H1 (cell line): ENCODE measurements at regions not wholly inside any gene's neighbourhood (a gene's known extent, or its start where the extent isn't known, plus 50 kb on each side); places are given as distances from the start of the nearest gene placed in this dataset.

Experiments
- CTCF ChIA-PET: fragments of 300-600 bp; sonication (Branson Sonifier 250); formaldehyde crosslinking; loops from one replicate; lab custom pipeline; 2021; ENCODE audit not compliant: partially characterized antibody; lab: Charles Lee
- POLR2A ChIA-PET: fragments of 300-600 bp; sonication (Branson Sonifier 250); formaldehyde crosslinking; loops from one replicate; lab custom pipeline; 2021; ENCODE audit warnings: inconsistent platforms; ENCODE audit not compliant: partially characterized antibody; lab: Charles Lee
- DNase-seq, 2 experiments: peaks; one replicate each; pipeline versions ENCODE4 v3.0.0 to v3.0.0-alpha.2; 2010 to 2022; ENCODE audit warnings: low spot score in 2 of 2, low read depth in 1 of 2, mixed read lengths in 1 of 2
- FAIRE-seq: peaks from 2 replicates; lab custom pipeline; 2011; peaks lifted over from hg19 to GRCh38; lab: Jason Lieb, UNC
- H2AFZ ChIP-seq: 2 replicates; pipeline ENCODE4 v1.8.1; 2012; ENCODE audit warnings: low read length, inconsistent platforms
- H2AK5ac ChIP-seq: 2 replicates; pipeline ENCODE4 v1.6.1; 2013; ENCODE audit warnings: low read depth, low read length
- H2BK120ac ChIP-seq: replicated peaks from 2 replicates; pipeline ENCODE3; 2013; ENCODE audit warnings: low read depth, low read length, inconsistent platforms
- H2BK12ac ChIP-seq: 2 replicates; pipeline ENCODE4 v1.6.1; 2013; ENCODE audit warnings: low read depth, low read length
- H2BK15ac ChIP-seq: 2 replicates; pipeline ENCODE4 v1.6.1; 2013; ENCODE audit warnings: low read length
- H2BK20ac ChIP-seq: 2 replicates; pipeline ENCODE4 v1.6.1; 2013; ENCODE audit warnings: low read length
- H2BK5ac ChIP-seq: 2 replicates; pipeline ENCODE4 v1.6.1; 2013; ENCODE audit warnings: low read depth, low read length
- H3K14ac ChIP-seq: 2 replicates; pipeline ENCODE4 v1.6.1; 2013; ENCODE audit warnings: inconsistent platforms; ENCODE audit not compliant: insufficient read length
- H3K18ac ChIP-seq: 2 replicates; pipeline ENCODE4 v1.6.1; 2013; ENCODE audit warnings: low read length; ENCODE audit errors: extremely low read depth
- H3K23ac ChIP-seq: 2 replicates; pipeline ENCODE4 v1.6.1; 2013; ENCODE audit warnings: inconsistent platforms; ENCODE audit not compliant: insufficient read length
- H3K23me2 ChIP-seq: 2 replicates; pipeline ENCODE4 v1.6.1; 2013; ENCODE audit warnings: low read depth, low read length
- H3K27ac ChIP-seq: 2 replicates; pipeline ENCODE4 v1.6.1; 2011; ENCODE audit warnings: low read depth, low read length, inconsistent platforms
- H3K27me3 ChIP-seq, 4 experiments: replicated peaks in 1 of 4; 1 replicate in 1 of 4; 2 replicates in 3 of 4; pipeline versions ENCODE4 v1.6.1 to v1.8.1; 2011 to 2013; ENCODE audit warnings: low read length in 3 of 4, mild to moderate bottlenecking in 3 of 4, inconsistent platforms in 2 of 4, mixed read lengths in 2 of 4, moderate library complexity in 1 of 4; ENCODE audit not compliant: control insufficient read depth in 3 of 4, insufficient read depth in 3 of 4; ENCODE audit errors: extremely low read depth in 1 of 4
- H3K36me3 ChIP-seq, 4 experiments: 2 replicates each; pipeline versions ENCODE4 v1.6.1 to v1.8.1; 2011 to 2013; ENCODE audit warnings: mild to moderate bottlenecking in 4 of 4, low read length in 3 of 4, moderate library complexity in 2 of 4, control low read depth in 1 of 4, inconsistent platforms in 1 of 4; ENCODE audit not compliant: insufficient read depth in 4 of 4, control insufficient read depth in 2 of 4
- H3K4ac ChIP-seq: replicated peaks from 2 replicates; pipeline ENCODE3; 2013; ENCODE audit warnings: low read length, low read depth, mixed read lengths, inconsistent platforms; ENCODE audit not compliant: insufficient read length
- H3K4me1 ChIP-seq, 4 experiments: replicated peaks in 1 of 4; 1 replicate in 1 of 4; 2 replicates in 3 of 4; pipeline versions ENCODE4 v1.6.1 to v1.8.1; 2011 to 2013; ENCODE audit warnings: low read length in 3 of 4, inconsistent platforms in 2 of 4, mixed read lengths in 1 of 4; ENCODE audit not compliant: insufficient read depth in 4 of 4, control insufficient read depth in 3 of 4
- H3K4me2 ChIP-seq, 2 experiments: 2 replicates each; pipeline versions ENCODE4 v1.6.1 to v1.8.1; 2011 to 2013; ENCODE audit warnings: low read depth in 2 of 2, low read length in 2 of 2, control low read depth in 1 of 2, inconsistent platforms in 1 of 2, mild to moderate bottlenecking in 1 of 2; ENCODE audit not compliant: insufficient read depth in 1 of 2
- H3K4me3 ChIP-seq, 4 experiments: fragments of 200-600, 300-600 bp in 1 of 4; sonication (generic), shearing (Covaris generic), sonication (Bioruptor Twin) in 1 of 4; 2 replicates each; pipeline versions ENCODE4 v1.5.1 to v1.8.1; 2011 to 2016; ENCODE audit warnings: low read length in 4 of 4, low read depth in 3 of 4, control low read depth in 2 of 4, inconsistent platforms in 2 of 4, mild to moderate bottlenecking in 2 of 4, mixed read lengths in 1 of 4, moderate library complexity in 1 of 4; ENCODE audit not compliant: insufficient read depth in 2 of 4; ENCODE audit errors: extremely low read depth in 1 of 4
- H3K56ac ChIP-seq: replicated peaks from 2 replicates; pipeline ENCODE3; 2013; ENCODE audit warnings: low read depth, mild to moderate bottlenecking, mixed read lengths, low read length, inconsistent platforms; ENCODE audit not compliant: insufficient read length
- H3K79me1 ChIP-seq: 2 replicates; pipeline ENCODE4 v1.6.1; 2013; ENCODE audit warnings: low read depth, low read length, control low read depth
- H3K79me2 ChIP-seq, 2 experiments: 2 replicates each; pipeline versions ENCODE4 v1.6.1 to v1.8.1; 2012 to 2013; ENCODE audit warnings: low read length in 2 of 2, mild to moderate bottlenecking in 2 of 2, inconsistent platforms in 1 of 2; ENCODE audit not compliant: insufficient read depth in 2 of 2, control insufficient read depth in 1 of 2
- H3K9ac ChIP-seq, 4 experiments: replicated peaks in 1 of 4; 1 replicate in 1 of 4; 2 replicates in 3 of 4; pipeline versions ENCODE4 v1.6.1 to v1.8.1; 2011 to 2013; ENCODE audit warnings: low read depth in 3 of 4, low read length in 3 of 4, control low read depth in 2 of 4, mild to moderate bottlenecking in 2 of 4, moderate library complexity in 2 of 4, inconsistent platforms in 1 of 4; ENCODE audit errors: extremely low read depth in 1 of 4
- H3K9me3 ChIP-seq, 2 experiments: 2 replicates each; pipeline versions ENCODE4 v1.6.1 to v1.8.1; 2012 to 2013; ENCODE audit warnings: mild to moderate bottlenecking in 2 of 2, moderate library complexity in 2 of 2, control low read depth in 1 of 2, inconsistent platforms in 1 of 2, low read depth in 1 of 2, low read length in 1 of 2, mixed read lengths in 1 of 2; ENCODE audit not compliant: insufficient read depth in 2 of 2
- H4K20me1 ChIP-seq, 2 experiments: replicated peaks in 1 of 2; 2 replicates each; pipeline versions ENCODE3 to v1.8.1; 2011 to 2013; ENCODE audit warnings: inconsistent platforms in 2 of 2, low read length in 2 of 2, mild to moderate bottlenecking in 1 of 2; ENCODE audit not compliant: insufficient read depth in 2 of 2, control insufficient read depth in 1 of 2
- H4K5ac ChIP-seq: 2 replicates; pipeline ENCODE4 v1.6.1; 2013; ENCODE audit warnings: low read length, low read depth, mixed read lengths, inconsistent platforms; ENCODE audit not compliant: insufficient read length
- H4K8ac ChIP-seq: 2 replicates; pipeline ENCODE4 v1.8.0; 2013; ENCODE audit warnings: mild to moderate bottlenecking, moderate library complexity, low read length, inconsistent platforms; ENCODE audit not compliant: insufficient read depth; ENCODE audit errors: extremely low read depth
- H4K91ac ChIP-seq: replicated peaks from 2 replicates; pipeline ENCODE3; 2013; ENCODE audit warnings: low read length, mixed read lengths, inconsistent platforms; ENCODE audit not compliant: insufficient read length
- CHD2 ChIP-seq: IDR thresholded peaks from 2 replicates; pipeline ENCODE4 v1.6.1; 2012; ENCODE audit warnings: low read length, improper control_type of control experiment
- GABPA ChIP-seq: IDR thresholded peaks from 2 replicates; pipeline ENCODE4 v1.6.1; 2011; ENCODE audit warnings: mild to moderate bottlenecking, low read length, moderate library complexity, borderline replicate concordance; ENCODE audit not compliant: insufficient read depth
- HDAC2 ChIP-seq, 2 experiments: fragments of 300-600 bp in 1 of 2; sonication (generic) in 1 of 2; IDR thresholded peaks; 2 replicates each; pipeline ENCODE4 v1.6.1; 2011 to 2012; ENCODE audit warnings: low read depth in 2 of 2, low read length in 2 of 2, mild to moderate bottlenecking in 2 of 2, moderate library complexity in 2 of 2, borderline replicate concordance in 1 of 2, inconsistent platforms in 1 of 2
- KDM5A ChIP-seq: fragments of 200-600 bp; IDR thresholded peaks from 2 replicates; pipeline ENCODE4 v1.7.1; 2012; ENCODE audit warnings: mild to moderate bottlenecking, low read length, inconsistent platforms, mixed read lengths
- MAX ChIP-seq: IDR thresholded peaks from 2 replicates; pipeline ENCODE4 v1.6.1; 2012; ENCODE audit warnings: inconsistent platforms
- NANOG ChIP-seq: IDR thresholded peaks from 2 replicates; pipeline ENCODE4 v1.6.1; 2011; ENCODE audit warnings: low read length, low read depth, mild to moderate bottlenecking, inconsistent platforms; ENCODE audit not compliant: insufficient read depth, poor library complexity, severe bottlenecking
- PHF8 ChIP-seq: fragments of 200-600 bp; sonication (generic); conservative IDR thresholded peaks from 2 replicates; pipeline ENCODE4 v1.7.1; 2012; ENCODE audit warnings: low read depth, mild to moderate bottlenecking, inconsistent platforms, low read length, moderate library complexity
- RNF2 ChIP-seq: fragments of 200-900, 300-1000 bp; sonication (generic); IDR thresholded peaks from 2 replicates; pipeline ENCODE4 v1.7.1; 2016; ENCODE audit warnings: borderline replicate concordance, low read depth, mild to moderate bottlenecking, antibody characterized with exemption, low read length; ENCODE audit not compliant: poor library complexity, severe bottlenecking; ENCODE audit errors: missing control alignments
- SP2 ChIP-seq: IDR thresholded peaks from 2 replicates; pipeline ENCODE4 v1.6.1; 2012; ENCODE audit warnings: mild to moderate bottlenecking, low read length, inconsistent platforms
- WGBS, 2 experiments: shearing (Covaris generic) in 1 of 2; methylation state at CpG; one replicate each; pipeline versions ENCODE4 v1.1.6 to v1.1.7; 2013 to 2015; ENCODE audit warnings: low lambda C conversion rate in 2 of 2, mixed read lengths in 2 of 2, inconsistent platforms in 1 of 2, low coverage in 1 of 2, missing lambda C conversion rate in 1 of 2; ENCODE audit not compliant: insufficient replicate concordance in 2 of 2, insufficient coverage in 1 of 2, insufficient read length in 1 of 2; ENCODE audit errors: extremely low coverage in 1 of 2, missing lambda C conversion rate in 1 of 2; 5-methylcytosine and 5-hydroxymethylcytosine counted together
- TF ChIP-seq, protein P1 (sequence below): IDR thresholded peaks from 2 replicates; pipeline ENCODE4 v1.6.1; 2012; ENCODE audit warnings: inconsistent platforms

GRCh38 chr1:14071581-14071980 lies 371.6 kb downstream of the PRDM2 start:
- H3K56ac ChIP-seq, result no peak overlapping the region
- H2BK20ac ChIP-seq, result no peak overlapping the region
- no peak overlapping the region for H3K14ac ChIP-seq
- no peak overlapping the region for H3K23ac ChIP-seq
- no peak overlapping the region for H3K4me2 ChIP-seq
- H4K91ac ChIP-seq, result no peak overlapping the region
- H4K8ac ChIP-seq, result peak overlapping the region; percentile 18; the same call in 1 of the 2 replicates
- no peak overlapping the region for H2AK5ac ChIP-seq
- H3K79me2 ChIP-seq, result no peaks in the 10 kb centered on the region
- H4K20me1 ChIP-seq, result no peaks in the 10 kb centered on the region
- H3K4me1 ChIP-seq, result no peaks in the 10 kb centered on the region; a peak in 1 of 7 replicates
- H2BK5ac ChIP-seq, result no peak overlapping the region
- H2BK120ac ChIP-seq, result no peak overlapping the region
- no peak overlapping the region for H3K18ac ChIP-seq
- no peaks in the 10 kb centered on the region; a peak in 2 of 7 replicates for H3K27me3 ChIP-seq
- WGBS, 2 experiments, result 100% methylated on average over 3 of the region's 3 CpGs; no CpG with 5 or more reads in 1 of the 2 experiments
- H3K4me3 ChIP-seq, result no peak overlapping the region
- H3K9ac ChIP-seq, result no peak overlapping the region; a peak in 2 of 7 replicates
- no peak overlapping the region for H2BK12ac ChIP-seq
- FAIRE-seq, result no peak
- H3K9me3 ChIP-seq, result no peaks in the 10 kb centered on the region
- no peaks in the 10 kb centered on the region; the same call in 1 of the 2 replicates for H3K23me2 ChIP-seq
- TF ChIP-seq SP2 (no peak), MAX (no peak), PHF8 (no peak), RNF2 (no peak), HDAC2 (IDR thresholded peaks at IDR 0.05; ENCODE audit: borderline replicate concordance in 1 of 2, low read depth in 2 of 2, low read length in 2 of 2) (no peak), KDM5A (no peak), GABPA (no peak), NANOG (no peak), CHD2 (no peak)
- TF ChIP-seq, protein P1, sequence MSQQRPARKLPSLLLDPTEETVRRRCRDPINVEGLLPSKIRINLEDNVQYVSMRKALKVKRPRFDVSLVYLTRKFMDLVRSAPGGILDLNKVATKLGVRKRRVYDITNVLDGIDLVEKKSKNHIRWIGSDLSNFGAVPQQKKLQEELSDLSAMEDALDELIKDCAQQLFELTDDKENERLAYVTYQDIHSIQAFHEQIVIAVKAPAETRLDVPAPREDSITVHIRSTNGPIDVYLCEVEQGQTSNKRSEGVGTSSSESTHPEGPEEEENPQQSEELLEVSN, result no peak
- no peak overlapping the region for H4K5ac ChIP-seq
- no peak overlapping the region for H3K27ac ChIP-seq
- no peak overlapping the region for H2AFZ ChIP-seq
- no peaks in the 10 kb centered on the region for H3K36me3 ChIP-seq
- DNase-seq, result no peak
- H3K79me1 ChIP-seq, result no peaks in the 10 kb centered on the region
- H2BK15ac ChIP-seq, result no peak overlapping the region
- H3K4ac ChIP-seq, result no peak overlapping the region
- ChIA-PET CTCF (interaction anchor here (1.1 to 1.8 kb wide), 4 partner anchors 8 to 63 kb away, joined by 3 to 4 read pairs (median 4); no protein-coding TSS in a partner anchor), POLR2A (no interaction called here)
